Hindlimb muscle (tissue), 1 donor: ENCODE measurements at regions not wholly inside any gene's neighbourhood (a gene's known extent, or its start where the extent isn't known, plus 50 kb on each side); places are given as distances from the start of the nearest gene placed in this dataset.

Experiments
- DNase-seq: peaks from one replicate; pipeline ENCODE4 v3.0.0-alpha.2; 2013

GRCh38 chr12:125435871-125436270, 370.6 kb downstream of the AACS start:
- DNase-seq: no peak

GRCh38 chr12:125436686-125437085, 371.5 kb downstream of the AACS start:
- no peak for DNase-seq

GRCh38 chr12:125440399-125440798, 375.2 kb downstream of the AACS start:
- no peak for DNase-seq

GRCh38 chr12:125443341-125443740, 378.1 kb downstream of the AACS start:
- no peak for DNase-seq

- DNase-seq: no peak
Measured at GRCh38 chr12:125451408-125451807, 386.2 kb downstream of the AACS start.

- DNase-seq: no peak
Measured at GRCh38 chr12:125453751-125454150, 388.5 kb downstream of the AACS start.

- DNase-seq: no peak
Measured at GRCh38 chr12:125454291-125454690, 389.1 kb downstream of the AACS start.

- no peak for DNase-seq
Measured at GRCh38 chr12:125454786-125455480, 389.7 kb downstream of the AACS start.

- DNase-seq: no peak
Measured at GRCh38 chr12:125455556-125455955, 390.3 kb downstream of the AACS start.

- no peak for DNase-seq
Measured at GRCh38 chr12:125458552-125459268, 393.5 kb downstream of the AACS start.

GRCh38 chr12:125461831-125462230, 396.6 kb downstream of the AACS start:
- DNase-seq: no peak

GRCh38 chr12:125463386-125463785, 398.2 kb downstream of the AACS start:
- no peak for DNase-seq

GRCh38 chr12:125467363-125467762, 402.1 kb downstream of the AACS start:
- DNase-seq: no peak

- DNase-seq: no peak
Measured at GRCh38 chr12:125469683-125470082, 404.4 kb downstream of the AACS start.

GRCh38 chr12:125470838-125471783, 405.9 kb downstream of the AACS start:
- DNase-seq: no peak

- no peak for DNase-seq
Measured at GRCh38 chr12:125473501-125473900, 408.3 kb downstream of the AACS start.

GRCh38 chr12:125487336-125487735, 422.1 kb downstream of the AACS start:
- DNase-seq: no peak

- no peak for DNase-seq
Measured at GRCh38 chr12:125491553-125491952, 426.3 kb downstream of the AACS start.

GRCh38 chr12:125492354-125493270, 427.4 kb downstream of the AACS start:
- DNase-seq: no peak

GRCh38 chr12:125493704-125494308, 428.6 kb downstream of the AACS start:
- DNase-seq: no peak

GRCh38 chr12:125503128-125503527, 437.9 kb downstream of the AACS start:
- DNase-seq: no peak

- DNase-seq: no peak
Measured at GRCh38 chr12:125509195-125509594, 444.0 kb downstream of the AACS start.
